ENCODE measurements at regions not wholly inside any gene's neighbourhood (a gene's known extent, or its start where the extent isn't known, plus 50 kb on each side); places are given as distances from the start of the nearest gene placed in this dataset.

DNA sequence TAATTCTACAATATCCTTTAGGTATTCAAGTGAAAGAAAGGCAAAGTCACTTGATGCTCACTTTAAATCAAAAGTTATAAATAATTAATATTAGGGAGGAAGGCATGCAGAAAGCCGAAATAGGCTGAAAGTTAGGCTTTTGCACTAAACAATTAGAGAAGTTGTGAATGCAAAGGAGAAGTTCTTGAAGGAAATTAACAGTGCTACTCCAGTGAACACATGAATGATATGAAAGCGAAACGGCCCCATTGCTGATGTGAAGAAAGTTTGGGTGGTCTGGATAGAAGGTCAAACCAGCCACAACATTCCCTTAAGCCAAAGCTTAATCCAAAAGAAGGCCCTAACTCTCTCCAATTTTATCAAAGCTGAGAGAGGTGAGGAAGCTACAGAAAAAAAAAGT, 103.1 kb upstream of the CXCR4 start:
- TF ChIP-seq, protein P1, sequence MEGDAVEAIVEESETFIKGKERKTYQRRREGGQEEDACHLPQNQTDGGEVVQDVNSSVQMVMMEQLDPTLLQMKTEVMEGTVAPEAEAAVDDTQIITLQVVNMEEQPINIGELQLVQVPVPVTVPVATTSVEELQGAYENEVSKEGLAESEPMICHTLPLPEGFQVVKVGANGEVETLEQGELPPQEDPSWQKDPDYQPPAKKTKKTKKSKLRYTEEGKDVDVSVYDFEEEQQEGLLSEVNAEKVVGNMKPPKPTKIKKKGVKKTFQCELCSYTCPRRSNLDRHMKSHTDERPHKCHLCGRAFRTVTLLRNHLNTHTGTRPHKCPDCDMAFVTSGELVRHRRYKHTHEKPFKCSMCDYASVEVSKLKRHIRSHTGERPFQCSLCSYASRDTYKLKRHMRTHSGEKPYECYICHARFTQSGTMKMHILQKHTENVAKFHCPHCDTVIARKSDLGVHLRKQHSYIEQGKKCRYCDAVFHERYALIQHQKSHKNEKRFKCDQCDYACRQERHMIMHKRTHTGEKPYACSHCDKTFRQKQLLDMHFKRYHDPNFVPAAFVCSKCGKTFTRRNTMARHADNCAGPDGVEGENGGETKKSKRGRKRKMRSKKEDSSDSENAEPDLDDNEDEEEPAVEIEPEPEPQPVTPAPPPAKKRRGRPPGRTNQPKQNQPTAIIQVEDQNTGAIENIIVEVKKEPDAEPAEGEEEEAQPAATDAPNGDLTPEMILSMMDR (conservative IDR thresholded peaks at IDR 0.05; ENCODE audit: low read depth, low read length): no peak
- DNase-seq (ENCODE audit: low read depth): no peak
- no peak overlapping the region for H3K4me3 ChIP-seq (ENCODE audit: low read depth, low read length)

DNA sequence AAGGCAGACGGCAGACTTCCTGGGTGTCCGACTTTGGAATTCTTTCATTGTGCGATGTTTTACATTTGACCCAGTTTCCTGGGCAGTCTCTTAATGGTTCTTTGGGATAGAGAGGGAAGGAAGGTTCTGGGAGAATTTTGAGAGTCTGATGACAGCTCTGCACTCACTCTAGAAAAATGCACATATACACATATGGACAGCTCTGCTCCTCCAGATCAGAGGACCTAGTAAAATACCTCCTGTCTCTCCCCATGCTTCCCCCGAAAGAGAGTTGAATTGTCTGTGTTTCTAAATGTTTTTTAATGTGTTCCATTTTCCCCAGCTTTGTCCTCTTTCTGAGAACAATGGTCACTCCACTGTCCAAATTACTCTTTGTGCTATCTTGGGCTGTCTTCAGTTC, 102.0 kb upstream of the CXCR4 start:
- TF ChIP-seq, protein P1 (conservative IDR thresholded peaks at IDR 0.05; ENCODE audit: low read depth, low read length): no peak
- H3K4me3 ChIP-seq (ENCODE audit: low read depth, low read length): no peak overlapping the region
- DNase-seq (ENCODE audit: low read depth): no peak

GRCh38 chr2:136219341-136219740, 101.4 kb upstream of the CXCR4 start:
- TF ChIP-seq, protein P1 (conservative IDR thresholded peaks at IDR 0.05; ENCODE audit: low read depth, low read length): no peak

GRCh38 chr2:136217996-136218395, 100.0 kb upstream of the CXCR4 start:
- no peak for DNase-seq (ENCODE audit: low read depth)
- no peak overlapping the region for H3K4me3 ChIP-seq (ENCODE audit: low read depth, low read length)

More at GRCh38 chr2:136219341-136219740, 101.4 kb upstream of the CXCR4 start:
- no peak overlapping the region for H3K4me3 ChIP-seq (ENCODE audit: low read depth, low read length)
- no peak for DNase-seq (ENCODE audit: low read depth)

DNA sequence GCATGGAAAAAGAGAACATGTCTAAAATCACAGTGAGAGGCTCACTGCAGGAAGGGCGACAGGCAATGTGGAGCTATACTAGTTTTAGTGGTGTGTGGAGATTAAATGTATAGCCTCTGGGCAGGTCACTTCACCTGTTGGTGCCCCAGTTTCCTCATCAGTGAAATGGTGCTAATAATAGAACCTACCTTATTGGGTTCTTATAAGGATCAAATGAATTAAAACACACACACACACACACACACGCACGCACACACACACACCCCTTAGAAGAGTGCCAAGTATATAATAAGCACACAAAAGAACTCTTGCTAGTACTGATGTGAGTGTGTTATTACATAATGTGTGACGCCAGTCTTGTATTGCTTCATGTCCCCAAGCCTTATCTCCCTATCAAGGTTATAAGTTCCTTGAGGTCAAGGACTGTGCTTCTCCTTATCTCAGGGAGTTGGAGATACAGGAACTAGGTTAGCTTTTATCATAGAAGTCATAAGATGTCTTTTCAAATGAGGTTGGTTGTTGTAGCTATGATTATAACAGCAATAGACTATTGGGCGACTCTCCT, 98.0 kb upstream of the CXCR4 start:
- H3K4me3 ChIP-seq (ENCODE audit: low read depth, low read length): no peak overlapping the region
- TF ChIP-seq, protein P1 (conservative IDR thresholded peaks at IDR 0.05; ENCODE audit: low read depth, low read length): no peak
- no peak for DNase-seq (ENCODE audit: low read depth)

More at GRCh38 chr2:136217996-136218395, 100.0 kb upstream of the CXCR4 start:
- TF ChIP-seq, protein P1 (conservative IDR thresholded peaks at IDR 0.05; ENCODE audit: low read depth, low read length): no peak

DNA sequence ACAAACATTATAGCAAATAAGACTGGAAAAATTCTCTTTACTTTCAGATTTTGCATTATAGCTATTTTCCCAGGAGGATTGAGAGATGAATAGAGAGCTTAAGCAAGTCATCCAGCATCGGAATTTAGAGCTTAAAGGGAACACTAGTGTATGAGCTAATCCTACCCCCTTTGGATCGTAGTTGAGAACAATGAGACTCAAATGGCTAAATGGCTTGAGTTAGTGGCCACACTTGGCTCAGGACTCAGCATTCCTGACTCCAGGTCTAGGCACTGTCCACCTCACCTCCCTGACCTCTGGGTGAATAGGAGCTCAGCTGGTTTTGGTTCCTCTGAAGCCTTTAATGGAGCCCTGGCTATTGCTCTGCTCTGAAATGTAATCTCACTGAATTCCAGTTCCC, 97.5 kb upstream of the CXCR4 start:
- no peak for DNase-seq (ENCODE audit: low read depth)
- TF ChIP-seq, protein P1 (conservative IDR thresholded peaks at IDR 0.05; ENCODE audit: low read depth, low read length): no peak
- no peak overlapping the region for H3K4me3 ChIP-seq (ENCODE audit: low read depth, low read length)
